ENCODE measurements at regions not wholly inside any gene's neighbourhood (a gene's known extent, or its start where the extent isn't known, plus 50 kb on each side); places are given as distances from the start of the nearest gene placed in this dataset.
A peak's percentile ranks its signal among the peaks of the same experiment; 100 is the strongest.

GRCh38 chr15:62732078-62732477 is 310.5 kb upstream of the TPM1 start:
- H3K27me3 ChIP-seq (ENCODE audit: control insufficient read depth, insufficient read depth, low read length): no peaks in the 10 kb centered on the region
- TF ChIP-seq CTCF (IDR thresholded peaks at IDR 0.05; ENCODE audit: insufficient read depth, low read length, poor library complexity, severe bottlenecking): no peak
- no peak for DNase-seq (ENCODE audit: low read depth)
- no peaks in the 10 kb centered on the region for H3K36me3 ChIP-seq (ENCODE audit: control insufficient read depth, insufficient read depth, low read length)
- no peak overlapping the region for H3K4me3 ChIP-seq (ENCODE audit: low read depth, low read length)

GRCh38 chr15:62734706-62735105 is 307.8 kb upstream of the TPM1 start:
- Histone ChIP-seq H3K27me3 (ENCODE audit: control insufficient read depth, insufficient read depth, low read length) (no peaks in the 10 kb centered on the region), H3K4me3 (ENCODE audit: low read depth, low read length) (no peak overlapping the region), H3K36me3 (ENCODE audit: control insufficient read depth, insufficient read depth, low read length) (no peaks in the 10 kb centered on the region)
- DNase-seq (ENCODE audit: low read depth): no peak
- TF ChIP-seq CTCF (IDR thresholded peaks at IDR 0.05; ENCODE audit: insufficient read depth, low read length, poor library complexity, severe bottlenecking): no peak

- no peak overlapping the region for H3K4me3 ChIP-seq (ENCODE audit: low read depth, low read length)
- H3K27me3 ChIP-seq (ENCODE audit: control insufficient read depth, insufficient read depth, low read length): no peaks in the 10 kb centered on the region
- no peak for TF ChIP-seq CTCF (IDR thresholded peaks at IDR 0.05; ENCODE audit: insufficient read depth, low read length, poor library complexity, severe bottlenecking)
- no peaks in the 10 kb centered on the region for H3K36me3 ChIP-seq (ENCODE audit: control insufficient read depth, insufficient read depth, low read length)
- DNase-seq (ENCODE audit: low read depth): no peak
Measured at GRCh38 chr15:62736756-62737155, 305.8 kb upstream of the TPM1 start.

GRCh38 chr15:62737551-62737950 is 305.0 kb upstream of the TPM1 start:
- Histone ChIP-seq H3K27me3 (ENCODE audit: control insufficient read depth, insufficient read depth, low read length) (no peaks in the 10 kb centered on the region), H3K4me3 (ENCODE audit: low read depth, low read length) (no peak overlapping the region), H3K36me3 (ENCODE audit: control insufficient read depth, insufficient read depth, low read length) (no peaks in the 10 kb centered on the region)
- DNase-seq (ENCODE audit: low read depth): no peak
- TF ChIP-seq CTCF (IDR thresholded peaks at IDR 0.05; ENCODE audit: insufficient read depth, low read length, poor library complexity, severe bottlenecking): no peak

- Histone ChIP-seq H3K27me3 (ENCODE audit: control insufficient read depth, insufficient read depth, low read length) (no peaks in the 10 kb centered on the region), H3K36me3 (ENCODE audit: control insufficient read depth, insufficient read depth, low read length) (no peaks in the 10 kb centered on the region), H3K4me3 (ENCODE audit: low read depth, low read length) (no peak overlapping the region)
- DNase-seq (ENCODE audit: low read depth): peak; percentile 71
- no peak for TF ChIP-seq CTCF (IDR thresholded peaks at IDR 0.05; ENCODE audit: insufficient read depth, low read length, poor library complexity, severe bottlenecking)
Measured at GRCh38 chr15:62739082-62739481, 303.5 kb upstream of the TPM1 start.

- Histone ChIP-seq H3K36me3 (ENCODE audit: control insufficient read depth, insufficient read depth, low read length) (no peaks in the 10 kb centered on the region), H3K27me3 (ENCODE audit: control insufficient read depth, insufficient read depth, low read length) (no peaks in the 10 kb centered on the region), H3K4me3 (ENCODE audit: low read depth, low read length) (no peak overlapping the region)
- TF ChIP-seq CTCF (IDR thresholded peaks at IDR 0.05; ENCODE audit: insufficient read depth, low read length, poor library complexity, severe bottlenecking): no peak
- peak; percentile 69 for DNase-seq (ENCODE audit: low read depth)
Measured at GRCh38 chr15:62739507-62739906, 303.0 kb upstream of the TPM1 start.

All from kidney epithelial cell (primary cell).